Mucosa of stomach (tissue), 1 donor: ENCODE measurements at regions not wholly inside any gene's neighbourhood (a gene's known extent, or its start where the extent isn't known, plus 50 kb on each side); places are given as distances from the start of the nearest gene placed in this dataset.
"Not testable (repeated sequence)": the region's sequence is repeated elsewhere in the genome, so short reads cannot be mapped to it uniquely, and the experiment has no call there.

ENCODE experiments used
- H3K27me3 ChIP-seq: one replicate; pipeline ENCODE4 v1.7.0; 2013; ENCODE audit warnings: mild to moderate bottlenecking, low read length; ENCODE audit not compliant: control insufficient read depth, insufficient read depth
- H3K36me3 ChIP-seq: one replicate; pipeline ENCODE4 v1.7.0; 2013; ENCODE audit warnings: low read length; ENCODE audit not compliant: control insufficient read depth, insufficient read depth
- H3K4me1 ChIP-seq: one replicate; pipeline ENCODE4 v1.7.0; 2013; ENCODE audit warnings: mild to moderate bottlenecking, low read length; ENCODE audit not compliant: control insufficient read depth, insufficient read depth
- H3K4me3 ChIP-seq: one replicate; pipeline ENCODE4 v1.7.0; 2013; ENCODE audit warnings: low read length
- H3K9ac ChIP-seq: one replicate; pipeline ENCODE4 v1.7.0; 2013; ENCODE audit warnings: mild to moderate bottlenecking, low read length, moderate library complexity
- H3K9me3 ChIP-seq: one replicate; pipeline ENCODE4 v1.7.0; 2013; ENCODE audit warnings: mild to moderate bottlenecking, low read length, moderate library complexity; ENCODE audit not compliant: control insufficient read depth
- donor health status: Pancreatic carcinoma.

- no peak overlapping the region for H3K9ac ChIP-seq
- H3K4me3 ChIP-seq: no peak overlapping the region
- H3K27me3 ChIP-seq: no peaks in the 10 kb centered on the region
- H3K36me3 ChIP-seq: no peaks in the 10 kb centered on the region
- H3K4me1 ChIP-seq: no peaks in the 10 kb centered on the region
- H3K9me3 ChIP-seq: no peaks in the 10 kb centered on the region
These were observed 1218.9 kb upstream of the TMEM132C start for GRCh38 chr12:127048057-127048456.

GRCh38 chr12:127048525-127048924 is 1218.4 kb upstream of the TMEM132C start:
- H3K27me3 ChIP-seq, H3K4me3 ChIP-seq, H3K4me1 ChIP-seq, H3K9ac ChIP-seq, H3K36me3 ChIP-seq, H3K9me3 ChIP-seq: not testable (repeated sequence)

- Histone ChIP-seq H3K4me1 (no peaks in the 10 kb centered on the region), H3K4me3 (no peak overlapping the region), H3K9me3 (no peaks in the 10 kb centered on the region), H3K27me3 (no peaks in the 10 kb centered on the region), H3K36me3 (no peaks in the 10 kb centered on the region), H3K9ac (no peak overlapping the region)
These were observed 1215.8 kb upstream of the TMEM132C start for GRCh38 chr12:127051139-127051538.

- no peaks in the 10 kb centered on the region for H3K4me1 ChIP-seq
- H3K36me3 ChIP-seq: no peaks in the 10 kb centered on the region
- no peak overlapping the region for H3K4me3 ChIP-seq
- H3K9ac ChIP-seq: no peak overlapping the region
- no peaks in the 10 kb centered on the region for H3K9me3 ChIP-seq
- no peaks in the 10 kb centered on the region for H3K27me3 ChIP-seq
These were observed 1214.3 kb upstream of the TMEM132C start for GRCh38 chr12:127052511-127053232.

- Histone ChIP-seq H3K9ac (no peak overlapping the region), H3K36me3 (no peaks in the 10 kb centered on the region), H3K4me1 (no peaks in the 10 kb centered on the region), H3K9me3 (no peaks in the 10 kb centered on the region), H3K27me3 (no peaks in the 10 kb centered on the region), H3K4me3 (no peak overlapping the region)
These were observed 1212.4 kb upstream of the TMEM132C start for GRCh38 chr12:127054531-127054930.

- Histone ChIP-seq H3K4me1 (no peaks in the 10 kb centered on the region), H3K9ac (no peak overlapping the region), H3K4me3 (no peak overlapping the region), H3K36me3 (no peaks in the 10 kb centered on the region), H3K27me3 (no peaks in the 10 kb centered on the region), H3K9me3 (no peaks in the 10 kb centered on the region)
These were observed 1206.6 kb upstream of the TMEM132C start for GRCh38 chr12:127060310-127060847.

- Histone ChIP-seq H3K9ac (no peak overlapping the region), H3K36me3 (no peaks in the 10 kb centered on the region), H3K4me3 (no peak overlapping the region)
These were observed 1206.0 kb upstream of the TMEM132C start for GRCh38 chr12:127060933-127061332.

GRCh38 chr12:127063339-127064072 is 1203.5 kb upstream of the TMEM132C start:
- H3K36me3 ChIP-seq: no peaks in the 10 kb centered on the region
- H3K4me1 ChIP-seq: no peaks in the 10 kb centered on the region
- H3K9me3 ChIP-seq: no peaks in the 10 kb centered on the region
- H3K27me3 ChIP-seq: no peaks in the 10 kb centered on the region
- no peak overlapping the region for H3K4me3 ChIP-seq
- H3K9ac ChIP-seq: no peak overlapping the region

More at GRCh38 chr12:127060933-127061332, 1206.0 kb upstream of the TMEM132C start:
- Histone ChIP-seq H3K9me3 (no peaks in the 10 kb centered on the region), H3K4me1 (no peaks in the 10 kb centered on the region), H3K27me3 (no peaks in the 10 kb centered on the region)

GRCh38 chr12:127064207-127064606 is 1202.8 kb upstream of the TMEM132C start:
- H3K27me3 ChIP-seq: no peaks in the 10 kb centered on the region
- H3K4me1 ChIP-seq: no peaks in the 10 kb centered on the region
- no peak overlapping the region for H3K9ac ChIP-seq
- H3K4me3 ChIP-seq: no peak overlapping the region
- no peaks in the 10 kb centered on the region for H3K9me3 ChIP-seq
- H3K36me3 ChIP-seq: no peaks in the 10 kb centered on the region

GRCh38 chr12:127065595-127065994 is 1201.4 kb upstream of the TMEM132C start:
- no peak overlapping the region for H3K9ac ChIP-seq
- no peaks in the 10 kb centered on the region for H3K4me1 ChIP-seq
- H3K27me3 ChIP-seq: no peaks in the 10 kb centered on the region
- no peaks in the 10 kb centered on the region for H3K36me3 ChIP-seq
- no peak overlapping the region for H3K4me3 ChIP-seq
- H3K9me3 ChIP-seq: no peaks in the 10 kb centered on the region

- H3K4me1 ChIP-seq: no peaks in the 10 kb centered on the region
- H3K9me3 ChIP-seq: no peaks in the 10 kb centered on the region
- no peaks in the 10 kb centered on the region for H3K36me3 ChIP-seq
- no peak overlapping the region for H3K9ac ChIP-seq
- no peaks in the 10 kb centered on the region for H3K27me3 ChIP-seq
- no peak overlapping the region for H3K4me3 ChIP-seq
These were observed 1196.3 kb upstream of the TMEM132C start for GRCh38 chr12:127070515-127071157.

GRCh38 chr12:127074161-127074560 is 1192.8 kb upstream of the TMEM132C start:
- Histone ChIP-seq H3K9me3 (no peaks in the 10 kb centered on the region), H3K9ac (no peak overlapping the region)

More at GRCh38 chr12:127074161-127074560, 1192.8 kb upstream of the TMEM132C start:
- Histone ChIP-seq H3K4me1 (no peaks in the 10 kb centered on the region), H3K36me3 (no peaks in the 10 kb centered on the region), H3K4me3 (no peak overlapping the region), H3K27me3 (no peaks in the 10 kb centered on the region)
